ENCODE measurements at regions not wholly inside any gene's neighbourhood (a gene's known extent, or its start where the extent isn't known, plus 50 kb on each side); places are given as distances from the start of the nearest gene placed in this dataset.

DNA sequence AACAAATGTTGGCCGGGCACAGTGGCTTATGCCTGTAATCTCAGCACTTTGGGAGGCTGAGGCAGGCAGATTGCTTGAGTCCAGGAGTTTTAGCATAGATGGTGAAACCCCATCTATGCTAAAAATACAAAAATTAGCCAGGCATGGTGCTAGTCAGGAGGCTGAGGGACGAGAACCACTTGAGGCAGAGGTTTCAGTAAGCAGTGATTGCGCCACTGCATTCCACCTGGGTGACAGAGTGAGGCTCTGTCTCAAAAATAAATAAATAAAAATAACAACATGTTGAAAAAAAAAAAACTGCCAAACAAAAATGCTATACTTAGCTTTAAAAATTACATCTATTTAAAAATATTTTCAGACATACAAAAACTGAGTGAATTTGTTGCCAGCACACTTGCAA, 374.2 kb upstream of the SMIM31 start:
- Histone ChIP-seq H2AFZ (ENCODE audit: low read length) (no peak overlapping the region), H3K79me2 (ENCODE audit: low read length) (no peaks in the 10 kb centered on the region), H3K9me2 (replicated peaks; ENCODE audit: insufficient read depth, low read length) (no peaks in the 10 kb centered on the region), H3K36me3 (replicated peaks; ENCODE audit: insufficient read depth, low read length) (no peaks in the 10 kb centered on the region), H3K27ac (ENCODE audit: low read length) (no peak overlapping the region), H3K9me3 (replicated peaks; ENCODE audit: insufficient read depth, low read length) (no peaks in the 10 kb centered on the region), H3K4me2 (ENCODE audit: low read depth, low read length) (no peak overlapping the region), H3K4me1 (ENCODE audit: low read length) (no peaks in the 10 kb centered on the region), H3K4me3 (ENCODE audit: low read length) (no peak overlapping the region), H4K20me1 (ENCODE audit: insufficient read depth, low read length) (no peaks in the 10 kb centered on the region), H3F3A (ENCODE audit: insufficient read depth, low read length) (no peaks in the 10 kb centered on the region), H3K27me3 (replicated peaks; ENCODE audit: insufficient read depth, low read length) (no peaks in the 10 kb centered on the region), H3K9ac (ENCODE audit: low read length) (no peak overlapping the region)
- no peak for DNase-seq
- no peak for TF ChIP-seq EZH2 (optimal IDR thresholded peaks at IDR 0.05; ENCODE audit: low read depth, low read length)
- TF ChIP-seq CTCF (IDR thresholded peaks at IDR 0.05; ENCODE audit: low read length): no peak
- TF ChIP-seq EZH2phosphoT487 (IDR thresholded peaks at IDR 0.05; ENCODE audit: low read length): no peak

DNA sequence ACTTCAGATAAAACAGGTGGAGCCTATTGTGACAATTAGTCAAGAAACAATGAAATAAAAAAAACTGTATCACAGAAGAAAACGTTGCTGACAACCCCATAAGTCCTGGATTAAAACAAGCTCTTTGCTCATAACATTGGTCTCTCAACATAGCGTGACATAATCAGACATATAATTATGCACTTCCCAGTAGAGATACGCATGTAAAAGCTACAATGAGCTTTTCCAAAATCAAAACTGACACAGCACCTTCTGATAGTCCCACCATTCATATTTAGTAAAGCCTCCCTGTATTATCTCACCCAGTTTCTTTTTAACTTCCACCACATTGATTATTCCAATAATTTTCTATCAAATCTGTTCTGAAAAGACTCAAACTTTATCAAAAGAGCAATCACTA, 372.1 kb upstream of the SMIM31 start:
- no peak for TF ChIP-seq CTCF (IDR thresholded peaks at IDR 0.05; ENCODE audit: low read length)
- TF ChIP-seq EZH2phosphoT487 (IDR thresholded peaks at IDR 0.05; ENCODE audit: low read length): no peak
- TF ChIP-seq EZH2 (optimal IDR thresholded peaks at IDR 0.05; ENCODE audit: low read depth, low read length): no peak
- H3K4me3 ChIP-seq (ENCODE audit: low read length): no peak overlapping the region
- no peak overlapping the region for H3K9ac ChIP-seq (ENCODE audit: low read length)
- H3K9me3 ChIP-seq (replicated peaks; ENCODE audit: insufficient read depth, low read length): no peaks in the 10 kb centered on the region
- H3F3A ChIP-seq (ENCODE audit: insufficient read depth, low read length): no peaks in the 10 kb centered on the region
- no peak for DNase-seq
- H4K20me1 ChIP-seq (ENCODE audit: insufficient read depth, low read length): no peaks in the 10 kb centered on the region
- H3K36me3 ChIP-seq (replicated peaks; ENCODE audit: insufficient read depth, low read length): no peaks in the 10 kb centered on the region
- no peaks in the 10 kb centered on the region for H3K9me2 ChIP-seq (replicated peaks; ENCODE audit: insufficient read depth, low read length)
- H2AFZ ChIP-seq (ENCODE audit: low read length): no peak overlapping the region
- no peak overlapping the region for H3K4me2 ChIP-seq (ENCODE audit: low read depth, low read length)
- no peaks in the 10 kb centered on the region for H3K27me3 ChIP-seq (replicated peaks; ENCODE audit: insufficient read depth, low read length)
- H3K27ac ChIP-seq (ENCODE audit: low read length): no peak overlapping the region
- H3K79me2 ChIP-seq (ENCODE audit: low read length): no peaks in the 10 kb centered on the region
- H3K4me1 ChIP-seq (ENCODE audit: low read length): no peaks in the 10 kb centered on the region

DNA sequence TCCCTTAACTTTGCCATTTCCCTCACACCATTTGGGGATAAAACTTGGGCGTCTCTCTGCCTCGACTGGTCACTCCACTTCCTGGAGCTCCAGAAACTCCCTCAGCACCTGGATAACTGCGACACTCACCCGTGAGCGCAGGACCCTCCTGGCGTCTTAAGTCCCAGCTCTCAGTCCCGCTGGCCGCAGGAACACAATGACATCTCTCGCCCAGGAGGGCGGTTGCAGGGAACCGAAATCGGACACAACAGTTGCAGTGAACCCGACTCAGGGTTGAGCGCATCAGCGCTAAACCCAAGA, 370.9 kb upstream of the SMIM31 start:
- Histone ChIP-seq H3K79me2 (ENCODE audit: low read length) (no peaks in the 10 kb centered on the region), H3K27ac (ENCODE audit: low read length) (no peak overlapping the region), H3K4me2 (ENCODE audit: low read depth, low read length) (no peak overlapping the region), H3K36me3 (replicated peaks; ENCODE audit: insufficient read depth, low read length) (no peaks in the 10 kb centered on the region), H2AFZ (ENCODE audit: low read length) (no peak overlapping the region), H3K4me3 (ENCODE audit: low read length) (no peak overlapping the region), H4K20me1 (ENCODE audit: insufficient read depth, low read length) (no peaks in the 10 kb centered on the region), H3K9me2 (replicated peaks; ENCODE audit: insufficient read depth, low read length) (no peaks in the 10 kb centered on the region), H3K9ac (ENCODE audit: low read length) (no peak overlapping the region), H3K27me3 (replicated peaks; ENCODE audit: insufficient read depth, low read length) (no peaks in the 10 kb centered on the region), H3F3A (ENCODE audit: insufficient read depth, low read length) (no peaks in the 10 kb centered on the region), H3K4me1 (ENCODE audit: low read length) (no peaks in the 10 kb centered on the region), H3K9me3 (replicated peaks; ENCODE audit: insufficient read depth, low read length) (no peaks in the 10 kb centered on the region)
- TF ChIP-seq CTCF (IDR thresholded peaks at IDR 0.05; ENCODE audit: low read length) (no peak), EZH2 (optimal IDR thresholded peaks at IDR 0.05; ENCODE audit: low read depth, low read length) (no peak), EZH2phosphoT487 (IDR thresholded peaks at IDR 0.05; ENCODE audit: low read length) (no peak)
- no peak for DNase-seq
